GM12872 (cell line): ENCODE measurements at regions not wholly inside any gene's neighbourhood (a gene's known extent, or its start where the extent isn't known, plus 50 kb on each side); places are given as distances from the start of the nearest gene placed in this dataset.
A peak's percentile ranks its signal among the peaks of the same experiment; 100 is the strongest.

Source experiments
- CTCF ChIP-seq: IDR thresholded peaks from 3 replicates; pipeline ENCODE4 v1.5.1; 2011; ENCODE audit warnings: low read depth, mild to moderate bottlenecking, low read length, moderate library complexity; ENCODE audit not compliant: insufficient read depth

GRCh38 chr2:41381701-41382100 is 666.1 kb upstream of the PKDCC start:
- no peak for TF ChIP-seq CTCF

GRCh38 chr2:41387519-41387918 is 660.3 kb upstream of the PKDCC start:
- TF ChIP-seq CTCF: no peak

- TF ChIP-seq CTCF: no peak
Measured at GRCh38 chr2:41393621-41394020, 654.2 kb upstream of the PKDCC start.

- TF ChIP-seq CTCF: no peak
Measured at GRCh38 chr2:41394541-41394940, 653.3 kb upstream of the PKDCC start.

GRCh38 chr2:41395692-41396091 is 652.1 kb upstream of the PKDCC start:
- TF ChIP-seq CTCF: no peak

- no peak for TF ChIP-seq CTCF
Measured at GRCh38 chr2:41399437-41400087, 648.3 kb upstream of the PKDCC start.

- TF ChIP-seq CTCF: peak; percentile 30; the same call in 1 of the 3 replicates
Measured at GRCh38 chr2:41400088-41400665, 647.6 kb upstream of the PKDCC start.
